Stimulated activated CD4-positive, alpha-beta T cell treated with anti-CD3 and anti-CD28 coated beads, Interleukin-4, amount 100 ng/mL, for 1 hour (primary cell): ENCODE measurements at regions not wholly inside any gene's neighbourhood (a gene's known extent, or its start where the extent isn't known, plus 50 kb on each side); places are given as distances from the start of the nearest gene placed in this dataset.
"Not testable (repeated sequence)": the region's sequence is repeated elsewhere in the genome, so short reads cannot be mapped to it uniquely, and the experiment has no call there.

Experiments
- DNase-seq: peaks from one replicate; pipeline ENCODE4 v3.0.0-alpha.2; 2020

DNA sequence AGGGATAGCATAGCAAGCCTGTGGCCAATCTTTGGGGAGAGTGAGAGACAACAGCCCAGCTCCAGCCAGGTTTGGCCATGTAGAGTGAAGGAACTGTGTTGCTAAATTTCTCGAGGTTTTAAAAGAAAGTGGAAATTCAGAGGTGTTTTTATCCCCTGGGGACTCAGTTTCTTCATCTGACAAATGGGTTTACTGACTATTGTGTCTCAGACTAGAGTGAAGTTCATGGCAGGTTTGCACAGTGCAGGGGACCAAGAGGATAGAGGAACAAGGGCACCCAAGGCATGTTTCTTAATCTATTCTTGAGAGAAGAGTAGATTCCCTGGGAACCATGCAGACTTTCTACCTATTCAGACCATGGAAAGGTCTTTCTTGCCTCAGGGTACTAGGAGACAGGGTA, 555.8 kb upstream of the C16orf82 start:
- DNase-seq, result no peak

DNA sequence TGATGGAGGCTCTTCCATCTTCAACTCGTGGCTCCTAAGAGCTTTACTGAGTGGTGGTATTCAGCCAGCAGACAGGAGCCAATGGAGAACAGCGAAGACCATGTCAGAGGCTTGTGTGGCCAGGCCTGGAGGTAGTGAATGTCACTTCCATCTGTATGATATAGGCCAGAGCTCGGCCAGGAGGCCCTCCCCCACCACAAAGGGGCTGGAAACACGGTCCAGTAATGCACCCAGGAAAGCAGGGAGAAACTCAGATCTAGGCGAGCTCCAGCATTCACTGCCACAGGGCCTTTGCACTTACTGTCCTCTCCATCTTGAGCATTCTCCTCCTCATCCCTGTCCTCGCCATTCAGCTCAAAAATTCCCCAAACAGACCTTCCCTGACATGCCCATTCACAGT, 555.3 kb upstream of the C16orf82 start:
- DNase-seq, result no peak

DNA sequence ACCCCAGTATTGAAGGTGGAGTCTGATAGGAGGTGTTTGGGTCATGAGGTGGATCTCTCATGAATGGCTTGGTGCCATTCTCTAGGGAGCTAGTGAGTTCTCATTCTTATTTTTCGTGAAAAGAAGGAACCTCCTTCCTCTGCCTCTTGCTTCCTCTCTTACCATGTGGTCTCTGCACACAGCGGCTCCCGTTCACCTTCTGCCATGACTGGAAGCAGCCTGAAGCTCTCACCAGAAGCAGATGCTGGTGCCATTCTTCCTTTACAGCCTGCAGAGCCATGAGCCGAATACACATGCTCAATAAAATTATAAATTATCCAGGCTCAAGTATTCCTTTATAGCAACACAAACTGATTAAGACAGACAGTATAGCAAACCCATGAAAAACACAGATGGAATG, 545.1 kb upstream of the C16orf82 start:
- no peak for DNase-seq

DNA sequence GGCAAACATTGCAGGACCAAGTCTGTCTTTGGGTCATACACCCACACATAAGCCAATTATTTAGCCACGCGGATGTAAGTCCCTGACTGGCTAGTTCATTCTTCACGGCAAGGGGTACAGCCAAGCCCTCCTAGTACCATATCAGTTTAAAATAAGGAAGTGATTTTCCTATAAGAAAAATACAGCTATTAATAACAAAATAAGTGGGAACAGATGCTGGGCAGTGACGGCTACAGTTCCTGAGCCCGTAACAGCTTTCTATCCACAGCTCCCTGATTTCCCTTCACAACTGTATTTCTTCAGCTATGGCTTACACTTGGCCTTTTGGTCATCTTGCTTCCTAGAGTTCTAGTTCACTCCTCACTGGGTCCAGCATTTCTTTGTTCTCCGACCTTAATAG, 542.4 kb upstream of the C16orf82 start:
- no peak for DNase-seq

DNA sequence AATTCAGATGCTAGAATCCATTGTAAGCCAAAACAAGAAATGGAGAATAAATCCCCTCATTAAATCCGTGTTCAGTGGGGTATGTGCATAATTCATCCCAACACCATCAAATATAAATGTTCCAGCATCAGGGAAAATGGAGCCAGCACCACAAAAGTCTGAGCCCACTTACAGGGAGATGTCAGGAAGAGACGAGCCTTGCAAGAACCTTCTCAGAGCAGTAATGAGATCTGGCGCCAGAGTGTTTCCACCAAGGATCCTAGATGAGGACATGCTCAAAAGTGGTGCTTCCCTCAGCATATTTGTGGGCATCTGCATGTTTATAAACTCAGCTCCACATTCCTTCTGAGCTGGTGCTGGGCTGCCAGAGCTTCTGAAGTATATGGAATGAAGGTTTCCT, 541.9 kb upstream of the C16orf82 start:
- DNase-seq, result no peak

DNA sequence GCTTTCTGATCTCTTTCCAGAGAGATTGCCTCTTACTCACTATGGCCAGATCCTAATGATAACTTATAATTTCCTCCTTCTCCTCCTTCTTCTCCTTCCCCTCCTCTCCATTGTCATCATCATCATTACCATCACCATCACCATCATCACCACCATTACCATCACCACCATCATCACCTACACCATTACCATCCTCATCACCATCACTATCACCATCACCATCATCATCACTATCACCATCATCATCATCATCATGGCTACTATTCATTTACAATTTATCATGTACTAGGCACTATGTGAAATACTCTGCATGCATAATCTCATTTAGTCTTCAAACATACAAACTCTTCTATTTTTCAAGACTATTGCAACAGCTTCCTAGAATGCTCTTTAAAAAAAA, 540.9 kb upstream of the C16orf82 start:
- DNase-seq, result no peak

DNA sequence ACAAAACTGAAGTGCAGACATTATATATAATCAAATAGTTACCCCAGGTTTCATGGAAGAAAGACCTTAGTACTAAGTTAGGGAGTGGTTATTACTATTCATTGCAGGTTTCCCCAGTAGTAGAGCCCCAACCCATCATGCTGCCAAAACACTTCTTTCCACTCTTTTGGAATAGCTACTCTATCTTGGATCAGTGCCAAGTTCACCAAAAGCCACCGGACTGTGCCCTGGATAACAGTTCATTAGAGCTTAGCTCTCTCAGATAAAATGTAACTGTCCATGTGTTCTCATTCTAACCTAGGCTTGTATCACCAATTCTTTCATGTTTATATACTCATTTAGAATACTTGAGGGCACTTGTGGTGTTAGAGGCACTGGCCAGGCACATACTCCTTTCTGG, 540.1 kb upstream of the C16orf82 start:
- DNase-seq, result no peak

DNA sequence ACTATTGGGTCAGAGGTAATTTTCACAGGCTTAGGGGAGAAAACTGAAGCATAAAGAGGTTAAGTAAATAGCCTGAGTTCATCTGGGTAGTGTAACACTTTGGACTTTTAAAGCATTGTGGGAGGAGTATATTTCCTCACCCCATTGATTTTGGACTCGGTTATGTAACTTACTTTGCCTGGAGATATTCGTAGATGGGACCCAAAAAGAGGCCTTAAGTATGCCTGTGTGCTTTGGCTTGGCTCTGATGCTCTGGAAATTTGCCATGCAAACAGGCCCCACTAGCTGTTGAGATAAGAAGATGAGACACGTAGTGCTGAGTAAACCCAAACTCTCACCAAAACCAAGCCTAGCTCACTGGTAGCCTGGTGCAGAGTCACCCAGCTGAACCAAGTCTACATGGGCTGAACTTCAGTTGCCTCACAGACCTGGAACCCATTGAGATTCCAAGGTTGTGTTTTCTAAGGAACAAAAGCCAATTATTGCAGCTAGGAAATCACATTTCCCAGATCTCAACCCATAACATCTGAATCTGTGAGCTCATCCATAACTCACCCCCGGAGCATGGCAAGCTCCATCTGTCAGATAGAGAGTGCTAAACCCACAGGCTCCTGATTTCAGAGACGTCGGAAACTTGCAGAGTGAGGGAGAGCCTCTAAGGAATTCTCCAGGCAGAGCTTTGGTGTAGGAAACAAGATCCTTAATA, 536.0 kb upstream of the C16orf82 start:
- no peak for DNase-seq

DNA sequence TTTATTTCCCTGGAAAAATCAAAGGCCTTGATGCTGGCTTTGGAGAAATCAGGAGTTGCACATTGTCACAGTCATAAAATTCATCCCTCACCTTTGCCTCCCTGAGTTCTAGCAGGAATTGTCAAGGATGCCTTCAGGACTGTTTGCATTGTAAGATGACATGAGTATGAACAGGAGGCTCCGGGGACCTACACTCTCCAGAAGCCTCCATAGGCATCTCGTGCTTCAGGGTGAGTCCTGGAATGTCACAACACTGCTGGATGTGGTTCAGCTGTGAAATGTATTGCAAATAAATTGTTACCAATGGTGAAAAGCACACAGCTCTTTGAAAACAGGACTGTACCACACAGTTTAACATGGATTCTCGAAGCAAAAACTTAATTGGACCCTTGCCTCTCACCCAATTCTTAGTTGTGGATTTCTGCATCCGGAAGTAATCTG, 535.4 kb upstream of the C16orf82 start:
- no peak for DNase-seq

DNA sequence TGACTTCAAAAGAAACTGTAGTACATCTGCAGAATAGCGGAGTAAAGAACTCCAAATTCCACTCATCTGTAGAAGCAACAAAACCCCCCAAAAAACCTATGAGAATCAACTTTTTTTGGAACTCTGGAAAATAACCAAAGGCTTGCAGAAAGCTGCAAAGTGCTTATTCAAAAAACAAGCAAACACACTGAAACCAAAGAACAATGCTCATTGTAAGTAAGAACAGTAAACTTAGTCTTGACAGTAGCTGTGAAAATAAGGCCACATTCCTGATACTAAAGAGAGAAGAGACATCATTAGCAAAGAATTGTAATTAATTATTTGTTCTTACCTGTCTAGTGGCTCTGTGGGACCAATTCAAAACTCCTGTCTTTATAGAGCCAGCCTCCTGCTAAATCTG, 534.3 kb upstream of the C16orf82 start:
- no peak for DNase-seq

DNA sequence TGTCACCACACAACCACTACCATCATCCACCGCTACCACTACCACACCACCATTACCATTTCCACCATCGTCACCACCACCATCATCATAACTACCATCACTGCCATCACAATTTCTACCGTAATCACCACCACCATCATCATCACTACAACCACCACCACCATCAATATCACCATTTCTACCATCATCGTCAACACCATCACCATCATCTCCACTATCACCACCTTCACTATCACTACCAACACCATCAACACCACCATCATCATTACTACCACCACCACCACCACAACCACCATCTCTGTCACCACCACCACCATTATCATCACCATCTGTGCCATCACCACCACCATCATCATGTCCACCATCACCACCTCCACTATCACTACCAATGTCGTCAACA, 524.5 kb upstream of the C16orf82 start:
- DNase-seq, result no peak

DNA sequence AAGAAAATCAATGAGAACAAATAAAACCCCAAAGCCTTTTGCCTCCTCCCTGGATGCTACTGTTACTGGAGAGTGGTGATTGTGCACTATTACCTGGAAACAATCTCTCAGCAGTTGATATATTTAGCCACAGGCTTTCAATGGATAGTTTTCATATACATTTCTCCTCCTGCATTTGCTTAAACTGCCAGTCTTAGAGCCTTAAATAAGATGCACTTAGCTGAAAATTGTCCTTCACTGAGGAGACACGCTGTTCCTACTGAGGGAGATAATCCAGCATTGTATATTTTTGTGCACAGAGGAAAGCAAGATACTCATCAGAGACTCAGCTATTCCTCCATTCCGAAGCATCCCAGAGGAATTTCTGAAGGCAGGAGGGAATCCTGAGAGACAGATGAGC, 520.2 kb upstream of the C16orf82 start:
- DNase-seq, result no peak

DNA sequence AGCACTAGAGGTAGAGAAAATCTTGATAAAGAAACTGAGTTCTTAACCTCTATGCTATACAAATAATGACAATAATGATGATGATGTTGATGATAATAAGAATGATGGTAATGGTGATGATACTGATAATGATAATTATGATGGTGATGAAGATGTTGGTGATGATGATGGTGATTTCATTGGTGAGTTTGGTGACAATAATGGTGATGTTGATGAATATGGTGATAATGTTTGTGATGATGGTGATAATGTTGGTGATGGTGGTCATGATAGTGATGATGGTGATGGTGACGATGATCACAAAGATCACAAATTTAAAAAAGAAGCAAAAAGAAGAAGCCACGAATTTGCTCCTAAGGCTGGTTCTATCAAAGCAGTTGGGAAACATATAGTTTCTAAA, 519.0 kb upstream of the C16orf82 start:
- DNase-seq, result no peak

DNA sequence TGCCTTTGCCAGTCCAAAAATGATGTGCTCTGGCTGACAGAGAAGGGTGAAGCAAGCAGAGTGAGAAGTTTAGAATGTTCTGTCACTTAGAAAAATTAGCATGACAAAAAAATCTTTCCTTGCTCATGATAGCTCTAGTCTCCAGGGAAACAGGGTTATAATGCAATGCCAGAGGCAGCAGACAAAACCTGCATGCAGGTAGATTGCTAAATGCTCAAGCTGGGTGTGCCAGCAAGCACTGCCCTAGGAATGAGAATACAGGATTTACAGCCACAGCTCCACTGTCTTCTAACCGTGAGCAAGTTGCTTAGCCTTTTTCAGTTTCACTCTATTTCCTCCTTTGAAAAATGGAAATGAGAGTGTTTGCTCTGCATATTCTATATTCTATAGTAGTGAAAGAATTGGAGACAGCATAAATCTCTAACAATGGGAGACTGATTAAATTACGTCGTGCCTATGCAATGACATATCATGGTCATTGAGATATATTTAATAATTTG, 516.6 kb upstream of the C16orf82 start:
- no peak for DNase-seq

DNA sequence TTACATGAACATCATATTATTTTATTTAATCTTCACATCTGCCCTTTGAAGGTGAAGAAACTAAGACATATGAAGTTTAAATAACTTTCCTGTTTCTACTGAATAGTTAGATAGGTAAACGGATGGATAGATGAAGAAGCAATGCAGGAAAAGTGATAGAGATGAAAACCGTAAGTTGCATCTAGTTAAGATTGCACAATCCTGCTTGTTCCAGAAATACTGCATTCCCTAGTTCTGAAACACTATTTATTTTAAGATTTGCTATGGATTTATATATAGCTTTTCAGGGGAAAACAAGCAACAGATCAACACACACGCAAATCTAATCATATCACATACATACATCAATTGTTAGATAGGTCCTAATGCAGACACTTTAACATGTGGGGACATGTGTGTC, 512.7 kb upstream of the C16orf82 start:
- DNase-seq, result no peak

DNA sequence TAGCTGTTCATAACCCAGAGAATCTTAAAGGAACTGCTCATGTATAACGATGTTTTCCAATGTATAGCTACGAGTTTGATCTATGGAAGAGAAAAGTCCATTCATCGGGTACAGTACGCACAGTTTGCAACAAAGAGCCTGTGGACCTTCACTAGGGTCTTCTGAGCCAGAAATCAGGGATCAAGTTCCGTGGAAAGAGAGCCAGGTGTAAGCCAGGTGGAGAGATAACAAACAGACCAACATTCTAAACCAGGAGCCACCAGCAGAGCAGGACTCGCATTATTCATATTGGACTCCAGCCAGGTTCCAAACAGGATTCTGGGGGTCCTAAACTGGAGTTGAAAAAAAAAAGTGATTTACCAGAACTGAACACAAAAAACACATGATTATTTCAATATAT, 505.4 kb upstream of the C16orf82 start:
- DNase-seq, result no peak

DNA sequence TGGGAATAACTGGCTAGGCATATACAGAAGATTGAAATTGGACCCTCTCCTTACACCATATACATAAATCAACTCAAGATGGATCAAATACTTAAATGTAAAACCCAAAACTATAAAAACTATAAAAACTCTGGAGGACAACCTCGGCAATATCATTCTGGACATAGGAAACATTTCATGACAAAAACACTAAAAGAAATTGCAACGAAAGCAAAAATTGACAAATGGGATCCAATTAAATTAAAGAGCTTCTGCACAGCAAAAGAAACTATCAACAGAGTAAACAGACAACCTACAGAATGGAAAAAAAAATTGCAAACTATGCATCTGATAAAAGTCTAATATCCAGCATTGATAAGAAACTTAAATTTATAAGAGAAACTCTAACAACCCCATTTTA, 503.7 kb upstream of the C16orf82 start:
- no peak for DNase-seq

DNA sequence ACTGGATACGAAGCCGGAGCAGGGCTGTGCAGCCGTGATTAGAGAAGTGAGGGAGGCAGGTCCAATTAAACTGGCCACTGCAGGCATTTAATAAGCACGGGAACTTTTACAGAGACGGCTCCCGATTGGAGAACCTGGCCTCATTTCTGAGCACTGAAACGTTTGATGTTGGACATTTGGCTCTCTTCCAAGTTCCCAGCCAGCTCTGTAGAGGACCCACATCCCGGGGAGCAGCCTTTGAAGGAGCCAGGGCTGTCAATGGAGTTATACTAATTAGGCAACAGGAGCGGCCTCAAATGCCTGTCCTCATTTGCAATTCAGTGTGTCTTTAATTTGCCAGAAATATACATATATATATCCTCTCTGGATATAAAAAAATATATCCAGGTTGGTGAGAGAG, 499.4 kb upstream of the C16orf82 start:
- DNase-seq, result no peak

DNA sequence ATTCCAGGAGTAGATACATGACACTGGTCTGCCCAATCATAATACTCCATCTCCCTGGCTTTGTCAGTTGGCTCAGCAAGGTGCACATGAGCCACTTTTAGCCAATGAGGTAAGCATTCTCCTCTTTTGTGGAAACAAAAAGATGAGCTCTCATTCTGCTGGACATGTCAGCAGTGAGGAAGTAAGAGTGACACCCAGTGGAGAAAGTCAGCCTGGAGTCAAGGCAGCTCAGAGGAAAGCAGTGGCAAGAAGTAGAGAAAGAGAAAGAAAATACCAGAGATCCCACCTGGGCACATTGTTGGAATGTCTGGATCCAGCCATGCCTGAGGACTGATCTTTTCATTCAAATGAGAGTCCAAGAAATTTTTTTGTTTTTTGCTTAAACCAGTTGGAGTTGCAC, 496.9 kb upstream of the C16orf82 start:
- DNase-seq, result no peak

DNA sequence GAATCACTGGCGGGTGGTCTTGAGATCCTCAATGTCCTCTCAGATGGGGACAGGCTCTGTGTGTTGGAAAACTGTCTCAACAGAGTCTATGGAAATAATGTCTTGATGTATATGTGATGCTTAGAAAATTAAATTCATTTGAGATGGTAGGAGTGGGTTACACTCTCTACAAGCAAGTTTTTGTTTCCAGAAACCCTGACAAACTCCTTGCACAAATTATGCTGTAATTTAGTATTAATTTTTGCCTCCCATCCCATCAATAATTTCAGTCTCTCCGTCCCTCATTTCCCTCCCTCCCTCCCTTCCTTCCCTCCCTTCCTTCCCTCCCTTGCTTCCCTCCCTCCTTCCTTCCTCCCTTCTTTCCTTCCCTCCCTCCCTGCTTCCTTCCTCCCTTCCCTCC, 488.0 kb upstream of the C16orf82 start:
- DNase-seq, result no peak

DNA sequence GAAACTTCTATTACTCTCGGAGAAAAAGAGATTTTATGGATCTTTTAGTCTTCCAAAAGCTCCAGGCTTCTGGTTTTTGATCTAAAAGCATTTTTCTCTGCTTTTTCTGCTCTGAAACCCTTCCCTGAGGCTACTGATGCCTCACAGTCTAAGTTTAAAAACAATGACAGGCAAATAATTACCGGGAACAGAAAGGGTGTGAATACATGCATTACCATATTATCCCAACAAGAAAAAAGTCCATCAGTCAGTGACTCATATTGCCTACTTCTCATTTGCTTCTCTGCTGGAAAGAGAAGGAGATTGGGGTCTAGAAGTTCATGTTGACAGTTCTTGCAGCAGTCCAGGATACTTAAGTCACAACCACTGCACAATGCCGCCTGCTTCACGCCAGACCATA, 482.9 kb upstream of the C16orf82 start:
- no peak for DNase-seq

DNA sequence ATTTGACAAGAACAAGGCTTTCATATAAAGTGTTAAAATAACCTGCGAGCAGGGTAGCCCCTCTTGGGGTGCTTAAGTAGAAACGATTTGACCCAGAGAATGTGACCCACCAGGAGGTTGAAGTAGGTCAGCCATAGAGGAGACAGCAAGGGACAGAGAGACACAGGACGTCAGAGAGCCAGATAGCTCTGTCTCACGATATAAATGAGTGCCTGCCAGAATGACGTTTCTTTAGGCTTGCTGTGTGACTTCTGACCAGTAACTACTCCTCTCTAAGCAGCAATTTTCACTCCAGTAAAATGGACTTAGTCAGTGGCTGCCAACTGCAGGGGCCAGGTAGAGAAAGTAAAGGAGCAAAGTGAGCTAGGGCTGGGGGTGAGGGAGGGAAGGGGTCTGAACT, 473.0 kb upstream of the C16orf82 start:
- no peak for DNase-seq

DNA sequence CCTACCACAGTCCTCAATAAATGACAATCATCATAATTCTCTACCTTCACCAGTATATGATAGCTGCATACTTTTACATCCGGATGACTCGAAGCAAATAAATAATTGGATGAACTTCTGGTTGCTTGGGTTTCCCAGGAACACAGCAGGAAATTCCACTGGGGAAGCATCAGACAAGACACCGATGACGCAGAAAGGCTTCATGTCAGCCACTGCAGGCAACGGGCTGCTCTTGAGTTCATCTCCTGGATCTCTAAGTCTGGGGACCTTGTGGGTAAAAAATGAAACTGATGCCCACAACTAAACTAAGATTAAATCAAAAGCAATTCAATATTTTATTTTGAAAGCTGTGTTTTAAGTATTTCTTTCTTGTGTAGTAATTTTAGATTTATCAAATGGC, 472.1 kb upstream of the C16orf82 start:
- DNase-seq, result no peak

DNA sequence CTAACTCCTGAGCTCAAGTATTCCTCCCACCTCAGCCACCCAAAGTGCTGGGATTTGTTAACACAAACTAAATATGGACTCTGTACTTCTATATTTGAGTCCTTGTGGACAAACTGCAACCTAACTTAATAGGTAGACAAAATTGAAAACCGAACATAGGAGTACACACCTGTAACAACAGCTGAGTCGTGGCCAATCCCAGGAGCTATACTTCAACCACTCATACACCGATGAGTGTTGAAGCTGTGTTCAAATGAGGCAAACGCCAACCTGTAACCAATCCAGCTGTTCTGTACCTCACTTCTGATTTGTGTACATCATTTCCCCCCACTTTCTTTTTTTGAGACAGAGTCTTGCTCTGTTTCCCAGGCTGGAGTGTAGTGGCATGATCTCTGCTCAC, 471.5 kb upstream of the C16orf82 start:
- DNase-seq, result no peak

DNA sequence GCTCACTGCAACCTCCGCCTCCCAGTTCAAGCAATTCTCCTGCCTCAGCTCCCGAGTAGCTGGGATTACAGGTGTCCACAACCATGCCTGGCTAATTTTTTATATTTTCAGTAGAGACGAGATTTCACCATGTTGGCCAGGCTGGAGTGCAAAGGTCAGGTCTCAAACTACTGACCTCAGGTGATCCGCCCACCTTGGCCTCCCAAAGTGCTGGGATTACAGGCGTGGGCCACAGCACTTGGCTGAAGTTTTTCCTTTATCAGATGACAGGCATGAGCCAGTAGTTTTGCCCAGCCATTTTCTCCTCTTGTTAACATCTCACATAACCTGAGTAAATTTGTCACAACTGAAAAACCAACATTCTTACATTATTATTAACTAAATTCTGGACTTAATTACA, 470.7 kb upstream of the C16orf82 start:
- DNase-seq, result not testable (repeated sequence)

DNA sequence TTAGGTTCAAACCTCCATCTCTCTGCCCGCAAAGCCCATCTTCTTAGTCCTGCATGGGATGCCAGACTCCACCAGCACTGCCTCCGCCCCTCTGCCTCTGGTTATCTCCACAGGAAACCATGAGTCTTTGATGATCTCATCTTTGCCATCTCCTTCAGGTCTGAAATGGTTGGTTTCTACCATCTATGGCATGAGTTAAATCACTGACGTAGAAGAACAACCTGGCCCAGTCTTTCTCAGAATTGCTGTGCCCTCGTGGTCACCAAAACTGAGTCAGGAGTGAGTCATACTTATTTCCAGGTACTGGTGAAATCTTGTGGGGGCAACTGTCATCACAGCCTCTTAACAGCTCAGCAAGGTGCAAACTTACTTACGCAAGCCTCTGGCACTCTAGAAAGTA, 468.7 kb upstream of the C16orf82 start:
- DNase-seq, result peak; percentile 55
